H1 (cell line): ENCODE measurements at regions not wholly inside any gene's neighbourhood (a gene's known extent, or its start where the extent isn't known, plus 50 kb on each side); places are given as distances from the start of the nearest gene placed in this dataset.

Experiments
- CTCF ChIA-PET: fragments of 300-600 bp; sonication (Branson Sonifier 250); formaldehyde crosslinking; loops from one replicate; lab custom pipeline; 2021; ENCODE audit not compliant: partially characterized antibody; lab: Charles Lee
- POLR2A ChIA-PET: fragments of 300-600 bp; sonication (Branson Sonifier 250); formaldehyde crosslinking; loops from one replicate; lab custom pipeline; 2021; ENCODE audit warnings: inconsistent platforms; ENCODE audit not compliant: partially characterized antibody; lab: Charles Lee
- DNase-seq, 2 experiments: peaks; one replicate each; pipeline versions ENCODE4 v3.0.0 to v3.0.0-alpha.2; 2010 to 2022; ENCODE audit warnings: low spot score in 2 of 2, low read depth in 1 of 2, mixed read lengths in 1 of 2
- FAIRE-seq: peaks from 2 replicates; lab custom pipeline; 2011; peaks lifted over from hg19 to GRCh38; lab: Jason Lieb, UNC
- H2AFZ ChIP-seq: 2 replicates; pipeline ENCODE4 v1.8.1; 2012; ENCODE audit warnings: low read length, inconsistent platforms
- H2AK5ac ChIP-seq: 2 replicates; pipeline ENCODE4 v1.6.1; 2013; ENCODE audit warnings: low read depth, low read length
- H2BK120ac ChIP-seq: replicated peaks from 2 replicates; pipeline ENCODE3; 2013; ENCODE audit warnings: low read depth, low read length, inconsistent platforms
- H2BK12ac ChIP-seq: 2 replicates; pipeline ENCODE4 v1.6.1; 2013; ENCODE audit warnings: low read depth, low read length
- H2BK15ac ChIP-seq: 2 replicates; pipeline ENCODE4 v1.6.1; 2013; ENCODE audit warnings: low read length
- H2BK20ac ChIP-seq: 2 replicates; pipeline ENCODE4 v1.6.1; 2013; ENCODE audit warnings: low read length
- H2BK5ac ChIP-seq: 2 replicates; pipeline ENCODE4 v1.6.1; 2013; ENCODE audit warnings: low read depth, low read length
- H3K14ac ChIP-seq: 2 replicates; pipeline ENCODE4 v1.6.1; 2013; ENCODE audit warnings: inconsistent platforms; ENCODE audit not compliant: insufficient read length
- H3K18ac ChIP-seq: 2 replicates; pipeline ENCODE4 v1.6.1; 2013; ENCODE audit warnings: low read length; ENCODE audit errors: extremely low read depth
- H3K23ac ChIP-seq: 2 replicates; pipeline ENCODE4 v1.6.1; 2013; ENCODE audit warnings: inconsistent platforms; ENCODE audit not compliant: insufficient read length
- H3K23me2 ChIP-seq: 2 replicates; pipeline ENCODE4 v1.6.1; 2013; ENCODE audit warnings: low read depth, low read length
- H3K27ac ChIP-seq: 2 replicates; pipeline ENCODE4 v1.6.1; 2011; ENCODE audit warnings: low read depth, low read length, inconsistent platforms
- H3K27me3 ChIP-seq, 4 experiments: replicated peaks in 1 of 4; 1 replicate in 1 of 4; 2 replicates in 3 of 4; pipeline versions ENCODE4 v1.6.1 to v1.8.1; 2011 to 2013; ENCODE audit warnings: low read length in 3 of 4, mild to moderate bottlenecking in 3 of 4, inconsistent platforms in 2 of 4, mixed read lengths in 2 of 4, moderate library complexity in 1 of 4; ENCODE audit not compliant: control insufficient read depth in 3 of 4, insufficient read depth in 3 of 4; ENCODE audit errors: extremely low read depth in 1 of 4
- H3K36me3 ChIP-seq, 4 experiments: 2 replicates each; pipeline versions ENCODE4 v1.6.1 to v1.8.1; 2011 to 2013; ENCODE audit warnings: mild to moderate bottlenecking in 4 of 4, low read length in 3 of 4, moderate library complexity in 2 of 4, control low read depth in 1 of 4, inconsistent platforms in 1 of 4; ENCODE audit not compliant: insufficient read depth in 4 of 4, control insufficient read depth in 2 of 4
- H3K4ac ChIP-seq: replicated peaks from 2 replicates; pipeline ENCODE3; 2013; ENCODE audit warnings: low read length, low read depth, mixed read lengths, inconsistent platforms; ENCODE audit not compliant: insufficient read length
- H3K4me1 ChIP-seq, 4 experiments: replicated peaks in 1 of 4; 1 replicate in 1 of 4; 2 replicates in 3 of 4; pipeline versions ENCODE4 v1.6.1 to v1.8.1; 2011 to 2013; ENCODE audit warnings: low read length in 3 of 4, inconsistent platforms in 2 of 4, mixed read lengths in 1 of 4; ENCODE audit not compliant: insufficient read depth in 4 of 4, control insufficient read depth in 3 of 4
- H3K4me2 ChIP-seq, 2 experiments: 2 replicates each; pipeline versions ENCODE4 v1.6.1 to v1.8.1; 2011 to 2013; ENCODE audit warnings: low read depth in 2 of 2, low read length in 2 of 2, control low read depth in 1 of 2, inconsistent platforms in 1 of 2, mild to moderate bottlenecking in 1 of 2; ENCODE audit not compliant: insufficient read depth in 1 of 2
- H3K4me3 ChIP-seq, 4 experiments: fragments of 200-600, 300-600 bp in 1 of 4; sonication (generic), shearing (Covaris generic), sonication (Bioruptor Twin) in 1 of 4; 2 replicates each; pipeline versions ENCODE4 v1.5.1 to v1.8.1; 2011 to 2016; ENCODE audit warnings: low read length in 4 of 4, low read depth in 3 of 4, control low read depth in 2 of 4, inconsistent platforms in 2 of 4, mild to moderate bottlenecking in 2 of 4, mixed read lengths in 1 of 4, moderate library complexity in 1 of 4; ENCODE audit not compliant: insufficient read depth in 2 of 4; ENCODE audit errors: extremely low read depth in 1 of 4
- H3K56ac ChIP-seq: replicated peaks from 2 replicates; pipeline ENCODE3; 2013; ENCODE audit warnings: low read depth, mild to moderate bottlenecking, mixed read lengths, low read length, inconsistent platforms; ENCODE audit not compliant: insufficient read length
- H3K79me1 ChIP-seq: 2 replicates; pipeline ENCODE4 v1.6.1; 2013; ENCODE audit warnings: low read depth, low read length, control low read depth
- H3K79me2 ChIP-seq, 2 experiments: 2 replicates each; pipeline versions ENCODE4 v1.6.1 to v1.8.1; 2012 to 2013; ENCODE audit warnings: low read length in 2 of 2, mild to moderate bottlenecking in 2 of 2, inconsistent platforms in 1 of 2; ENCODE audit not compliant: insufficient read depth in 2 of 2, control insufficient read depth in 1 of 2
- H3K9ac ChIP-seq, 4 experiments: replicated peaks in 1 of 4; 1 replicate in 1 of 4; 2 replicates in 3 of 4; pipeline versions ENCODE4 v1.6.1 to v1.8.1; 2011 to 2013; ENCODE audit warnings: low read depth in 3 of 4, low read length in 3 of 4, control low read depth in 2 of 4, mild to moderate bottlenecking in 2 of 4, moderate library complexity in 2 of 4, inconsistent platforms in 1 of 4; ENCODE audit errors: extremely low read depth in 1 of 4
- H3K9me3 ChIP-seq, 2 experiments: 2 replicates each; pipeline versions ENCODE4 v1.6.1 to v1.8.1; 2012 to 2013; ENCODE audit warnings: mild to moderate bottlenecking in 2 of 2, moderate library complexity in 2 of 2, control low read depth in 1 of 2, inconsistent platforms in 1 of 2, low read depth in 1 of 2, low read length in 1 of 2, mixed read lengths in 1 of 2; ENCODE audit not compliant: insufficient read depth in 2 of 2
- H4K20me1 ChIP-seq, 2 experiments: replicated peaks in 1 of 2; 2 replicates each; pipeline versions ENCODE3 to v1.8.1; 2011 to 2013; ENCODE audit warnings: inconsistent platforms in 2 of 2, low read length in 2 of 2, mild to moderate bottlenecking in 1 of 2; ENCODE audit not compliant: insufficient read depth in 2 of 2, control insufficient read depth in 1 of 2
- H4K5ac ChIP-seq: 2 replicates; pipeline ENCODE4 v1.6.1; 2013; ENCODE audit warnings: low read length, low read depth, mixed read lengths, inconsistent platforms; ENCODE audit not compliant: insufficient read length
- H4K8ac ChIP-seq: 2 replicates; pipeline ENCODE4 v1.8.0; 2013; ENCODE audit warnings: mild to moderate bottlenecking, moderate library complexity, low read length, inconsistent platforms; ENCODE audit not compliant: insufficient read depth; ENCODE audit errors: extremely low read depth
- H4K91ac ChIP-seq: replicated peaks from 2 replicates; pipeline ENCODE3; 2013; ENCODE audit warnings: low read length, mixed read lengths, inconsistent platforms; ENCODE audit not compliant: insufficient read length
- ATF3 ChIP-seq: IDR thresholded peaks from 2 replicates; pipeline ENCODE4 v1.6.1; 2011; ENCODE audit warnings: low read depth, mild to moderate bottlenecking, low read length; ENCODE audit not compliant: insufficient read depth
- CEBPB ChIP-seq: IDR thresholded peaks from 2 replicates; pipeline ENCODE4 v1.6.1; 2012; ENCODE audit warnings: low read depth, low read length
- E2F6 ChIP-seq: IDR thresholded peaks from 2 replicates; pipeline ENCODE4 v1.6.1; 2012; ENCODE audit warnings: inconsistent platforms
- JUND ChIP-seq: IDR thresholded peaks from 2 replicates; pipeline ENCODE4 v1.6.1; 2011; ENCODE audit warnings: mild to moderate bottlenecking, improper control_type of control experiment, low read length
- NANOG ChIP-seq: IDR thresholded peaks from 2 replicates; pipeline ENCODE4 v1.6.1; 2011; ENCODE audit warnings: low read length, low read depth, mild to moderate bottlenecking, inconsistent platforms; ENCODE audit not compliant: insufficient read depth, poor library complexity, severe bottlenecking
- NRF1 ChIP-seq: IDR thresholded peaks from 2 replicates; pipeline ENCODE4 v1.6.1; 2011; ENCODE audit warnings: mild to moderate bottlenecking, low read depth, low read length, improper control_type of control experiment
- RFX5 ChIP-seq: IDR thresholded peaks from 2 replicates; pipeline ENCODE4 v1.6.1; 2011; ENCODE audit warnings: low read depth, low read length, improper control_type of control experiment, borderline replicate concordance
- SIN3A ChIP-seq, 2 experiments: IDR thresholded peaks in 1 of 2; conservative IDR thresholded peaks in 1 of 2; 2 replicates each; pipeline ENCODE4 v1.6.1; 2011 to 2012; ENCODE audit warnings: low read length in 2 of 2, improper control_type of control experiment in 1 of 2, low read depth in 1 of 2, mild to moderate bottlenecking in 1 of 2
- SIX5 ChIP-seq: IDR thresholded peaks from 2 replicates; pipeline ENCODE4 v1.6.1; 2011; ENCODE audit warnings: mild to moderate bottlenecking, low read depth, low read length
- SP4 ChIP-seq: IDR thresholded peaks from 2 replicates; pipeline ENCODE4 v1.6.1; 2012; ENCODE audit warnings: low read length, inconsistent platforms
- TAF7 ChIP-seq: optimal IDR thresholded peaks from 2 replicates; pipeline ENCODE3; 2011; ENCODE audit warnings: low read depth, mild to moderate bottlenecking, inconsistent platforms, low read length, moderate library complexity, borderline replicate concordance
- USF2 ChIP-seq: IDR thresholded peaks from 2 replicates; pipeline ENCODE4 v1.6.1; 2011; ENCODE audit warnings: low read length, improper control_type of control experiment
- YY1 ChIP-seq: IDR thresholded peaks from 2 replicates; pipeline ENCODE4 v1.6.1; 2011; ENCODE audit warnings: low read depth, mild to moderate bottlenecking, low read length
- WGBS, 2 experiments: shearing (Covaris generic) in 1 of 2; methylation state at CpG; one replicate each; pipeline versions ENCODE4 v1.1.6 to v1.1.7; 2013 to 2015; ENCODE audit warnings: low lambda C conversion rate in 2 of 2, mixed read lengths in 2 of 2, inconsistent platforms in 1 of 2, low coverage in 1 of 2, missing lambda C conversion rate in 1 of 2; ENCODE audit not compliant: insufficient replicate concordance in 2 of 2, insufficient coverage in 1 of 2, insufficient read length in 1 of 2; ENCODE audit errors: extremely low coverage in 1 of 2, missing lambda C conversion rate in 1 of 2; 5-methylcytosine and 5-hydroxymethylcytosine counted together

- no peak overlapping the region for H4K8ac ChIP-seq
- no peak overlapping the region for H4K91ac ChIP-seq
- no peak overlapping the region for H4K5ac ChIP-seq
- H3K27me3 ChIP-seq = no peaks in the 10 kb centered on the region
- H2BK5ac ChIP-seq = no peak overlapping the region
- no peak for TF ChIP-seq NRF1
- no peak for TF ChIP-seq TAF7
- TF ChIP-seq USF2 = no peak
- TF ChIP-seq JUND = no peak
- TF ChIP-seq SIN3A (conservative IDR thresholded peaks at IDR 0.05 in 1 of 2, IDR thresholded peaks at IDR 0.05 in 1 of 2; ENCODE audit: low read depth in 1 of 2, low read length in 2 of 2) = no peak
- TF ChIP-seq E2F6 = no peak
- no peak for TF ChIP-seq YY1
- no peak for TF ChIP-seq NANOG
- TF ChIP-seq ATF3 = no peak
- no peak for TF ChIP-seq SP4
- TF ChIP-seq RFX5 = no peak
- no peak for TF ChIP-seq SIX5
- no peak for TF ChIP-seq CEBPB
- H3K9me3 ChIP-seq = no peaks in the 10 kb centered on the region
- no peak overlapping the region for H3K27ac ChIP-seq
- no peak overlapping the region for H3K23ac ChIP-seq
- H4K20me1 ChIP-seq = no peaks in the 10 kb centered on the region
- no peak overlapping the region for H3K4me3 ChIP-seq
- H2BK12ac ChIP-seq = no peak overlapping the region
- no peak overlapping the region for H3K4me2 ChIP-seq
- DNase-seq (no peak), FAIRE-seq (no peak)
- no peak overlapping the region for H3K14ac ChIP-seq
- no peaks in the 10 kb centered on the region for H3K79me1 ChIP-seq
- no peaks in the 10 kb centered on the region for H3K79me2 ChIP-seq
- CTCF ChIA-PET = interaction anchor here (1.0 kb wide), 1 partner anchor 15 kb away, joined by 3 read pairs; no protein-coding TSS in a partner anchor
- no peaks in the 10 kb centered on the region for H3K23me2 ChIP-seq
- no peaks in the 10 kb centered on the region for H3K36me3 ChIP-seq
- H2BK20ac ChIP-seq = no peak overlapping the region
- POLR2A ChIA-PET = no interaction called here
- H3K4ac ChIP-seq = no peak overlapping the region
- no peak overlapping the region for H3K9ac ChIP-seq
- no peak overlapping the region for H2AK5ac ChIP-seq
- no peak overlapping the region for H2AFZ ChIP-seq
- H2BK15ac ChIP-seq = no peak overlapping the region
- no peak overlapping the region for H2BK120ac ChIP-seq
- WGBS, 2 experiments = 93% methylated on average over 1 of the region's 1 CpG; no CpG with 5 or more reads in 1 of the 2 experiments
- no peak overlapping the region for H3K56ac ChIP-seq
- H3K4me1 ChIP-seq = no peaks in the 10 kb centered on the region
- H3K18ac ChIP-seq = no peak overlapping the region
Observed at GRCh38 chr13:62489731-62490130, 1074.1 kb upstream of the PCDH20 start.
